DMS153 treated with DMSO at 0.1 percent for 48 hours (cell line): ENCODE measurements at regions not wholly inside any gene's neighbourhood (a gene's known extent, or its start where the extent isn't known, plus 50 kb on each side); places are given as distances from the start of the nearest gene placed in this dataset.

ENCODE experiments used
- DNase-seq: peaks from one replicate; lab custom pipeline; 2025; ENCODE audit not compliant: unreplicated experiment; lab: John Stamatoyannopoulos, UW

DNA sequence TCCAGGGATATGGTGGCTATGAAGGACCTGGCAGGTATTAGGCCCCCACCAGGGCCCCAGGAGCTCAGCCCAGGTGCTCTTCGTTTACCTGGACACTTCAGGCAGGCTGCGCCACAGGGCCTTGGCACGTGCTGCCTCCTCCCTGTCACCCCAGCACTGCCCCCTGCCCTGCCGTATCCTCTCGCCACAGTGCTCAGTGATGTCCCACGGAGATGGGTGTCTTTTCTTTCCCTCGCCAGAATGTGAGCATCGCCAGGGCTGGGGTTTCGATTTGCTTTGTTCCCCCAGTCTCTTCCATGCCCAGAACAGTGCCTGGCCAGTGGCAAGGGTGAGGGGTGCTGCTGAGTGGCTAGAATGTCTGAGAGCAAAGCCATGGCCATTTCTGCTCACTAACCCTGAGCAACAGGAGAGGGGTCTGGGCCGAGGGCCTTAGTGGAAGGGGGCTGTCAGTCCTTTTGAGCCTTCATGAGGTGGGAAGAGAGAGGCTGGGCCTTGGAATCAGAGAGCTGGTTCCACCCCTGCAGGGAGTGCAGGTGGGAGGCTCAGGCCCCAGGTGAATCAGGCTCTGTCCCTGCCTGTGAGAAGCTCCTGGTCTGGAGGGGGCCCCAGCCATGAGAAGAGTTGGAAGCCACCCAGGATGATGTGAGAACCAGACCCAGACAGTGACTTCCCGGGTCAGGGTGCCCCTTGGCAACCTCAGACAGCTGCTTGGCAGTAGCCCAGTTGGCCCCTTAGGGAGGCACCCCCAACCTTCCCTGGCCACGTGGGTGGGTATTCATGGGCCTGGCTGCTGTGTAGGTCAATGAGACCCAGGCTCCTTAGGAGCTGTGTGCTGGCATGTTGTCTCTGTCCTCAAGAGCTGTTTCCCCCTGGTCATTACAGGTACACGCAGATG is 129.9 kb upstream of the HS6ST1 start:
- DNase-seq: no peak

GRCh38 chr2:128449226-128450061 is 130.8 kb upstream of the HS6ST1 start:
- DNase-seq: no peak

GRCh38 chr2:128450211-128451024 is 131.8 kb upstream of the HS6ST1 start:
- no peak for DNase-seq

- DNase-seq: no peak
These were observed 132.7 kb upstream of the HS6ST1 start for GRCh38 chr2:128451084-128452023.

GRCh38 chr2:128452024-128452411 is 133.3 kb upstream of the HS6ST1 start:
- no peak for DNase-seq

- no peak for DNase-seq
These were observed 134.2 kb upstream of the HS6ST1 start for GRCh38 chr2:128452536-128453530.

DNA sequence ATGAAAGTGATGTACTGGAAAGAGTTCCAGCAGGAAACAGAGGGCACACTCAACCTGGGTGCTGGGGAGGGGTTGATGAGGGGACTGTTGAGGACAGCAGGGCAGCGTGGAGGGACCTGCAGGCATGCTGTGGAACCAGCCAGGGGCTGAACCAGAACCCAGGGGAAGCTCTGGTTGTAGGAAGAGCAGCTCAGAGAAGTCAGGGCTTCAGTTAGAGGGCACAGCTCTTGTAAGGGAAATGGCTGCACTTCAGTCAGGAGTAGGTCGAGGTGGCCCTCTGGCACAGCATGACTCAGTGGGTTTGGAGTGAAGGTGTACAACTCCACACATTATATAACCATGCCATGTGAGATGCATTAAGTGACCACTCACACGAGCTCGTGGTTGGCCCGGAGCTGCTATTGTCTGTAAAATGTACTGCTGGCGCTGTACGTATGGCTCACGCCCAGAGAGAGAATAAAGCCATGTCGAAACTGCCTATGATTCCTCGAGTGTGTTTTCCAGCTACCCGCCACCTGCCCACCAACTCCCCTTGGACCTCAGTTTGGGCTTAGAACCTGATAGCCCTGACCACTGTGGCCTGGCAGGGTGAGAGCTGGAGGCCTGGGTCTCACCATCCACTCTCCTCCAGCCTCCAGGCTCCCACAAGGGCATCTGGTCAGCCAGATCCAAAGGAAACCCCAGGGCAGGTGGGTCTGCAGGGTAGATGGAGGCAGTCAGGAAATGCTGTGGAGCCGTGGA is 136.5 kb upstream of the HS6ST1 start:
- no peak for DNase-seq

DNA sequence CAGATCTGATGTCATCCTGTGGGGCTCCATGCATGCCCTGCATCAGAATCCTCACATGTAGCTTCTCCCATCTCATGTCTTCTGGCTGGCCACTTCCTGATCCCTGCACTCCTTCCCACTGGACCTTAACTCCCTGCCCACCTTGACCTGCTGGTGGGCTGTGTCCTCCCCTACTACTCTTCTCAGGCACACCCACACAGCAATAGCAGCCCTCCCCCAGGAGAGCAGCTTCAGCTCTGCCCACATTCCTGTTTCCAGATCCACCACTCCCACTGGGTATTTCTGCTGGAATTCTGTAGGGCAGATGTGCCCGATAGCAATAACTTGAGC is 137.0 kb upstream of the HS6ST1 start:
- no peak for DNase-seq

DNA sequence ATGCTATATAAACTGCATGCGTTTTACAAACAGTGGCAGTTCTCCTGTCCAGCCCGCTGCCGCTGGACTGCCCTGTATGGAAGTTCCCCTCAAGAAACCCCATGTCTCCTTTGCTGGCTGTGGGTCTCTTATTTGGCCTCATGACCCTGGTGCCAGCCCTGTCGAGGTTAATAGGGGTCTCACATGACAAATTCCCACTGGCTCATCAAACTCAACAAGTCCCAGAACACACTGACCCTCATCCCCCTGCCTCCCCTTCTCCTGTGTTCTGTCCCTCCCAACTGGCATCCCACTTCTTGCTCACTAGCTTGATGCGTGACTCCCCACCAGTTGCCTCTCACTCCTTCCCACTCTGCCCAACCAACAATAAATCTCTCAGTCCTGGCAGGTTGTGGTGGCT is 137.6 kb upstream of the HS6ST1 start:
- no peak for DNase-seq

DNA sequence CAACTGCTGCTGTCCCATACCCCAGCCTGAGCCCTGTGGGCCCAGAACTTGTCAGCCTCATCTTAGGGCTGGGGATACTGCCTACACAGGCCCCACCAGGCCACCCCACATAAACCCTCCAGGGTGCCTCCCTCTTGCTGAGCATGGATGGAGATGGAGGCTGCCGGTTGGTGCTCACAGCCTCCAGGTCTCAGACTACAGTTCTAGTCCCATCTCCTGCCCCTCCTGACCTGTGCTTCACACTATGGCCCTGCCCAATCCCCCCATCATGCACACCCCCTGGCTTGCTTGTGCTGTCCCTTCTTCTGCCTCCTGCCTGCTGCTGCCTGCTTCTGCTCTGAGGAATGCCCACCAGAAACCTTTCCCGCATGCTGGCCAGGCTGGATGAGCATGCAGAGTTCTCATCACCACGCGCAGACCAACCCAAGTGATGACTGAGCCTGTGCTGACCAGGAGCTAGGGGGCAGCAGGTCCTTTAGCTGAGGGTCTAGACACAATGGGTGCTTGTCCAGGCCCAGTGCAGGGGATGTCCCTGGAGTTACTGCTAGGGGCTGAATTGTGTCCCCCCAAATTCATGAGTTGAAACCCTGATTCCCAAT is 138.4 kb upstream of the HS6ST1 start:
- no peak for DNase-seq

GRCh38 chr2:128457716-128458115 is 139.0 kb upstream of the HS6ST1 start:
- no peak for DNase-seq

DNA sequence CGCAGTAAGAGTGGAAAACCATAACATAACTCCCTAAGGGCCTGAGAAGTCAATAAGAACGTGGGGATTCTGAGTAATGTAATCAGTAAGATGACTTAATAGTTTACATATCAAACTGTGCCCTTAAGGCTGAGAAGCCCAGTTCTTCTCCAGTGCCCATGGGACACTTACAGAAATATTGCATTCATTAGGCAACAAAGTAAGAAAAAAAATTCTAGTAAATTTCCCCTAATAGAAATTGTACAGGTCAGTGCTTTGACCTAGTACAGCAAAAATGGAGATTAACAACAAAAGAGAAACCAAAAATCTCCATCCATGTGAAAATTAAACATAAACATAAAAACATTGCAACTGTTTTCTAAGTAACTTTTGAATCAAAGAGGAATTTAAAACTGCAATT is 139.8 kb upstream of the HS6ST1 start:
- no peak for DNase-seq

DNA sequence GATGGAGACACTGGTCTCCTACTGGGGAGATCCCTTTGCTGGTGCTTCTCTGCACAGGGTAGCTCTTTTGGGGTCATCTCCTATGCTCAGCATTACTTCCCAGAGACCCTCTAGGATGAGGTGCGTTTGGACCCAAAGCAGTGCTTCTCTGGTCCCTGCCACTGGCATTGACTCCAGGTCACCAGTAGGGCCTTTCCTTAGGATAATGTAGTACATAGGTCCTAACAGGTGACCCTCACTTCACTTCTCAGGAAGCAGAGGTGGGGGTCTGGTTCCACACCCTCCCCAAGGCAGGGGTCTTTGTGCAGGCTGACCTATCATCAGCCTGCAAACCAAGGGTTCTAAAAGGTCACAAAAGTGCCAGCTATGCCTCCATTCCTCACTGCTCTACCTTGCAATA is 145.8 kb upstream of the HS6ST1 start:
- no peak for DNase-seq

GRCh38 chr2:128465246-128466170 is 146.8 kb upstream of the HS6ST1 start:
- DNase-seq: no peak

DNA sequence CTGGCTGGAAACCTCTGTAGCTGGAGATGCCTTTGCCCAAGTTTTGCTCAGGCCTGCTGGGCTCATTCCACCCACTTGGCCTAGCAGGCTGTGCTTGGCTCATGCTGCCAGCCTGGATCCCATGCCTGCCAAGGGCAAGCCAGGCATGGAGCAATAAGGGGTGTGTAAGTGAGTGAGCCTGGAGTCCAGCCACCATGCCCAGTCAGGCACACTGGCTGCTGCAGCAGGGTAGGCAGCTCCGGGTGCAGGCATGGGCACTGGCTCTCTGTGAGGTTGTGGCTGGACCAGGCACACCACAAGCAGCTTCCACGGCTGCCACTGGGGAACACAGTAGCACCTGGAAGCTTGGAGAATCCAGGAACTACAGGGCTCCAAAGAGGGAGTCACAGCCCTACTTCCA is 147.7 kb upstream of the HS6ST1 start:
- DNase-seq: no peak

GRCh38 chr2:128466776-128467175 is 148.1 kb upstream of the HS6ST1 start:
- no peak for DNase-seq
